Thoracic aorta (tissue), 2 donors: ENCODE measurements at regions not wholly inside any gene's neighbourhood (a gene's known extent, or its start where the extent isn't known, plus 50 kb on each side); places are given as distances from the start of the nearest gene placed in this dataset.
"Not testable (repeated sequence)": the region's sequence is repeated elsewhere in the genome, so short reads cannot be mapped to it uniquely, and the experiment has no call there.

Experiments
- ATAC-seq: fragments of 150-250 bp; one replicate; pipeline ENCODE4 v1.8.0; 2017; ENCODE audit warnings: low read depth; ENCODE audit not compliant: insufficient number of reproducible peaks, low FRiP score
- DNase-seq: peaks from one replicate; pipeline ENCODE4 v3.0.0-alpha.2; 2020; ENCODE audit warnings: low spot score
- H3K27ac ChIP-seq, 2 donors: fragments of 200-600 bp; sonication (generic); 1 replicate in 1 of 2; 2 replicates in 1 of 2; pipeline ENCODE4 v1.5.1; 2016; ENCODE audit warnings: mild to moderate bottlenecking in 2 of 2, moderate library complexity in 2 of 2
- H3K27me3 ChIP-seq: fragments of 200-600 bp; sonication (generic); replicated peaks from 2 replicates; pipeline ENCODE4 v1.6.0; 2016; ENCODE audit warnings: mild to moderate bottlenecking; ENCODE audit not compliant: insufficient read depth
- H3K36me3 ChIP-seq: fragments of 200-600 bp; sonication (generic); one replicate; pipeline ENCODE4 v1.5.1; 2016
- H3K4me1 ChIP-seq, 2 donors: fragments of 200-600 bp; sonication (generic); 1 replicate in 1 of 2; 2 replicates in 1 of 2; pipeline versions ENCODE4 v1.5.1 to v1.6.0; 2016; ENCODE audit warnings: low read depth in 2 of 2, mild to moderate bottlenecking in 1 of 2; ENCODE audit not compliant: control insufficient read depth in 1 of 2
- H3K4me3 ChIP-seq: fragments of 200-600 bp; sonication (generic); 2 replicates; pipeline ENCODE4 v1.5.1; 2016; ENCODE audit warnings: mild to moderate bottlenecking
- H3K9me3 ChIP-seq: fragments of 200-600 bp; sonication (generic); 2 replicates; pipeline ENCODE4 v1.5.1; 2016
- TF ChIP-seq, protein P1 (sequence below): fragments of 200-600 bp; sonication (generic); IDR thresholded peaks from one replicate; pipeline ENCODE4 v1.5.1; 2019; ENCODE audit warnings: antibody characterized with exemption

DNA sequence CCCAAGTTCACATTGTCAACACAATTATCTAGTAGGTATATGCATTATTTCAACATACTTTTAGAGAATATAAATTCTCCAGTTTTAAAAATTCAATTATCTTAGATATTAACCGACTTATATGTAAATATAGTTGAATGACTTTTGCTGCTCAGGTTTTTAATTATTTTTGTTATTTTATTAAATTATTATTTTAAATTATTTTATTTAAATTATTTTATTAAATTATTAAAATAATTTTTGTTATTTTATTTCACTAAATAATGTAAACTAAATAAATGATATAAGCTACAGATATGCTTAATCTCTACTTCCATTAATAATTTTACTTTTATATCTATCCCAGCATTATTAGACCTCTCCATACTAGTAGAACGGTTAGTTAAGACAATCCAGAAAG lies 544.3 kb upstream of the ARRDC3 start:
- H3K27ac ChIP-seq: no peak overlapping the region
- H3K36me3 ChIP-seq: no peaks in the 10 kb centered on the region

DNA sequence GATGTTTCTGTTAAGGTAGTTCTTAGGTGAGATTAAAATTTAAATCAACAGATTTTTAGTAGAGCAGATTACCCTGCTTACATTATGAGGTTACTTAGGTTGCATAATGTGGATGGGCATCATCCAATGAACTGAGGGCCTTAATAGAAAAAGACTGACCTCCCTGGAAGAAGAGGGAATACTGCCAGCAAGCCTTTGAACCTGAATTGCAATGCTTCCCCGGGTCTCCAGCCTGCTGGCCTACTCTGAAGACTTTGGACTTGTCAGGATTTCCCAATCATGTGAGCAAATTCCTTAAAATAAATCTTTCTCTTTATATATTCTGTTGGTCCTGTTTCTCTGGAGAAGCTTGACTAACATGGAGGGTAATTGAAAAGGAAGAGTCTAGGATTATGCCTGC lies 542.1 kb upstream of the ARRDC3 start:
- TF ChIP-seq, protein P1, sequence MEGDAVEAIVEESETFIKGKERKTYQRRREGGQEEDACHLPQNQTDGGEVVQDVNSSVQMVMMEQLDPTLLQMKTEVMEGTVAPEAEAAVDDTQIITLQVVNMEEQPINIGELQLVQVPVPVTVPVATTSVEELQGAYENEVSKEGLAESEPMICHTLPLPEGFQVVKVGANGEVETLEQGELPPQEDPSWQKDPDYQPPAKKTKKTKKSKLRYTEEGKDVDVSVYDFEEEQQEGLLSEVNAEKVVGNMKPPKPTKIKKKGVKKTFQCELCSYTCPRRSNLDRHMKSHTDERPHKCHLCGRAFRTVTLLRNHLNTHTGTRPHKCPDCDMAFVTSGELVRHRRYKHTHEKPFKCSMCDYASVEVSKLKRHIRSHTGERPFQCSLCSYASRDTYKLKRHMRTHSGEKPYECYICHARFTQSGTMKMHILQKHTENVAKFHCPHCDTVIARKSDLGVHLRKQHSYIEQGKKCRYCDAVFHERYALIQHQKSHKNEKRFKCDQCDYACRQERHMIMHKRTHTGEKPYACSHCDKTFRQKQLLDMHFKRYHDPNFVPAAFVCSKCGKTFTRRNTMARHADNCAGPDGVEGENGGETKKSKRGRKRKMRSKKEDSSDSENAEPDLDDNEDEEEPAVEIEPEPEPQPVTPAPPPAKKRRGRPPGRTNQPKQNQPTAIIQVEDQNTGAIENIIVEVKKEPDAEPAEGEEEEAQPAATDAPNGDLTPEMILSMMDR: no peak
- Histone ChIP-seq H3K27ac (no peak overlapping the region), H3K36me3 (no peaks in the 10 kb centered on the region), H3K27me3 (no peaks in the 10 kb centered on the region), H3K9me3 (no peaks in the 10 kb centered on the region), H3K4me1 (peaks cover 5 to 21% of the 10 kb centered on the region in 2 donors), H3K4me3 (no peak overlapping the region)
- DNase-seq: no peak
- ATAC-seq: no peak

More for the DNA sequence above, 544.3 kb upstream of the ARRDC3 start:
- Histone ChIP-seq H3K9me3 (no peaks in the 10 kb centered on the region), H3K4me3 (no peak overlapping the region), H3K4me1 (peaks cover 5 to 21% of the 10 kb centered on the region in 2 donors), H3K27me3 (no peaks in the 10 kb centered on the region)
- TF ChIP-seq, protein P1: no peak
- DNase-seq (no peak), ATAC-seq (no peak)

DNA sequence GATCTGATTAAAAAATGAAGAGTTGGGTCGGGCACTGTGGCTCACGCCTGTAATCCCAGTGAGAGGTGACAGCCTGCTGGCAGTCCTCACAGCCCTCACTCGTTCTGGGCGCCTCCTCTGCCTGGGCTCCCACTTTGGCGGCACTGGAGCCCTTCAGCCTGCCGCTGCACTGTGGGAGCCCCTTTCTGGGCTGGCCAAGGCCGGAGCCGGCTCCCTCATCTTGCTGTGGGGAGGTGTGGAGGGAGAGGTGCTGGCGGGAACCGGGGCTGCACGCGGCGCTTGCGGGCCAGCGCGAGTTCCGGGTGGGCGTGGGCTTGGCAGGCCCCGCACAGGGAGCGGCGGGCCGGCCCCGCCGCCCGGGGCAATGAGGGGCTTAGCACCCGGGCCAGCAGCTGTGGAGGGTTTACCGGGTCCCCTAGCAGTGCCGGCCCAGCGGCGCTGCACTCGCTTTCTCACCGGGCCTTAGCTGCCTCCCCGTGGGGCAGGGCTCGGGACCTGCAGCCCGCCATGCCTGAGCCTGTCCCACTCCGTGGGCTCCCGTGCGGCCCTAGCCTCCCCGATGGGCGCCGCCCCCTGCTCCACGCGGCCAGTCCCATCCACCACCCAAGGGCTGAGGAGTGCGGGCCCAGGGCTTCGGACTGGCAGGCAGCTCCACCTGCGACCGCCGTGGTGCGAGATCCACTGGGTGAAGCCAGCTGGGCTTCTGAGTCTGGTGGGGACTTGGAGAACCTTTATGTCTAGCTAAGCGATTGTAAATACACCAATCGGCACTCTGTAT lies 534.1 kb upstream of the ARRDC3 start:
- not testable (repeated sequence) for H3K27ac ChIP-seq, H3K4me1 ChIP-seq, DNase-seq, H3K36me3 ChIP-seq, H3K27me3 ChIP-seq, H3K4me3 ChIP-seq, ATAC-seq, H3K9me3 ChIP-seq

DNA sequence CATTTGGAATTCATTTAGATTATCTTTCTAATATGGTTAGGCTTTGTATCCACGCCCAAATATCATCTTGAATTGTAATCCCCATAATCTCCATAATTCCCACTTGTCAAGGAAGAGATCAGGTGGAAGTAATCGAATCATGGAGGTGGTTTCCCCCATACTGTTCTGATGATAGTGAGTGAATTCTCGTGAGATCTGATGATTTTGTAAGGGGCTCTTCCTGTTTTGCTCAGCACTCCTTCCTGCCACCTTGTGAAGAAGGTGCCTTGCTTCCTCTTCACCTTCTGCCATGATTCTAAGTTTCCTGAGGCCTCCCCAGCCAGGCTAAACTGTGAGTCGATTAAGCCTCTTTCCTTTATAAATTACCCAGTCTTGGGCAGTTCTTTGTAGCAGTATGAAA lies 527.5 kb upstream of the ARRDC3 start:
- no peaks in the 10 kb centered on the region for H3K9me3 ChIP-seq
- ATAC-seq: no peak
- DNase-seq: no peak

DNA sequence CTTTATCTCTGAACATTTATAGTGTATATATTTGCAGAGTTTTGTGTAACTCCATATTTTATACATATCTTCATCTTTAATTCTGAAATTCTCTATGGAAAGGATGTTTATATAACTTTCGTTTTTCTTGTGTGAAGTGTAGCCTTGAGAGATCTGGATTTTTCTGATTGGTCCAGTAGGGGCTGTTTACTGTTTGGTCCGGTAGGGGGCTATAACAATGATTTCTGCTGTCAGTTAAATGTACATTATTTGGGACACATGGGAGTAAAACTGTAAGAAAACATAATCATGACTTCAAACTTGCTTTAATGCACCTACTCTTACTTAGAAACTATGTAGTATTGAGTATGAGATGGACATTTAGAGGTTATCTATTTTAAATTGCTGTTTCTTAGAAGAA lies 527.1 kb upstream of the ARRDC3 start:
- Histone ChIP-seq H3K36me3 (no peaks in the 10 kb centered on the region), H3K27me3 (no peaks in the 10 kb centered on the region), H3K4me1 (no peaks in the 10 kb centered on the region), H3K4me3 (no peak overlapping the region), H3K27ac (no peak overlapping the region), H3K9me3 (no peaks in the 10 kb centered on the region)
- ATAC-seq: no peak
- TF ChIP-seq, protein P1: no peak
- no peak for DNase-seq

More for the DNA sequence above, 527.5 kb upstream of the ARRDC3 start:
- H3K4me3 ChIP-seq: no peak overlapping the region
- no peaks in the 10 kb centered on the region for H3K4me1 ChIP-seq
- H3K36me3 ChIP-seq: no peaks in the 10 kb centered on the region
- TF ChIP-seq, protein P1: no peak
- no peaks in the 10 kb centered on the region for H3K27me3 ChIP-seq
- no peak overlapping the region for H3K27ac ChIP-seq

DNA sequence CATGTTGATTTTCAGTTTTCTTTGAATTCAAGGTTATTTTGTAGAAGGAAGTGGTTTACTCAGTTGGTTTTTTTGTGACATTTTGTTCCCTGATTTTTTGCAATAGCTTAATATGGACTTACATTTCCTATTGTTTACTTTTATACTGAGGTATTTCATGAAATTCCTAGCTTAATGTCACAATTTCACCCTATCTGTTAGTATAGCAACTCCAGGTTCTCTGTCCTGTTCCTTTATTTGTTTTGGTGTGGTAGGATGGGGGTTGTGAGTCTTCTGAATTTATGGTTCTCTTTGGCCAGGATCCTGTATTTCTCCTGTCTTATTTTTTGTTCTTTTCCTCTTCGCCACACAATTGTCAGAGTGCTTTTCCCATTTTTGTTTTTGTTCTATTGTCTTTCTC lies 523.4 kb upstream of the ARRDC3 start:
- no peak overlapping the region for H3K4me3 ChIP-seq
- H3K4me1 ChIP-seq: no peaks in the 10 kb centered on the region
- DNase-seq (no peak), ATAC-seq (no peak)
- no peak overlapping the region for H3K27ac ChIP-seq
- no peaks in the 10 kb centered on the region for H3K9me3 ChIP-seq
- no peaks in the 10 kb centered on the region for H3K36me3 ChIP-seq
- H3K27me3 ChIP-seq: no peaks in the 10 kb centered on the region
- TF ChIP-seq, protein P1: no peak
